Stimulated activated CD4-positive, alpha-beta T cell treated with anti-CD3 and anti-CD28 coated beads, TNF-alpha, amount 100 ng/mL, for 48 hours (primary cell): ENCODE measurements at regions not wholly inside any gene's neighbourhood (a gene's known extent, or its start where the extent isn't known, plus 50 kb on each side); places are given as distances from the start of the nearest gene placed in this dataset.
"Not testable (repeated sequence)": the region's sequence is repeated elsewhere in the genome, so short reads cannot be mapped to it uniquely, and the experiment has no call there.

Source experiments
- DNase-seq, 3 donors: peaks; one replicate each; pipeline ENCODE4 v3.0.0-alpha.2; 2020; ENCODE audit warnings: low read depth in 3 of 3

- DNase-seq: no peak
Observed at GRCh38 chr15:53213336-53213735, 423.2 kb upstream of the ONECUT1 start.

GRCh38 chr15:53212785-53213184, 422.6 kb upstream of the ONECUT1 start:
- DNase-seq: no peak

DNA sequence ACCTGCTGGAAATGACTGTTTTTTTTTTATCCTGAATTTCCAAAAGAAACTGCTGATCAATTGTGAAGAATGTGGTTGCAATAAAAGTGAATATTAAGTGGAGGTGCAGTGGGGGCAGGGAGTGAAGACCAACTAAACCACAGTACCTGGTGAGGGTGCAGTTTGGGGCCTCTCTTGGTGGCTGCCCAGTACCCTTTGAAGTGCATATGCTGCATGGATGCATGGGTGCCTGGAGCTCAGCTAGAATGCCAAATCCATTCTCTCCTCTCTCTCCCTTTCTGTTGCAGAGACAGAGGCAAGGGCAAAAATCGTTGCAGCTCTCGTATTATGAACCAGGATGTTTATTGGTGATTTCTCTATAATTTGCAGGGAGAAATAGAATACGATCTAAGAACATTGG, 420.5 kb upstream of the ONECUT1 start:
- no peak for DNase-seq

- no peak for DNase-seq
Observed at GRCh38 chr15:53209396-53210042, 419.4 kb upstream of the ONECUT1 start.

- no peak for DNase-seq
Observed at GRCh38 chr15:53208751-53209150, 418.6 kb upstream of the ONECUT1 start.

DNA sequence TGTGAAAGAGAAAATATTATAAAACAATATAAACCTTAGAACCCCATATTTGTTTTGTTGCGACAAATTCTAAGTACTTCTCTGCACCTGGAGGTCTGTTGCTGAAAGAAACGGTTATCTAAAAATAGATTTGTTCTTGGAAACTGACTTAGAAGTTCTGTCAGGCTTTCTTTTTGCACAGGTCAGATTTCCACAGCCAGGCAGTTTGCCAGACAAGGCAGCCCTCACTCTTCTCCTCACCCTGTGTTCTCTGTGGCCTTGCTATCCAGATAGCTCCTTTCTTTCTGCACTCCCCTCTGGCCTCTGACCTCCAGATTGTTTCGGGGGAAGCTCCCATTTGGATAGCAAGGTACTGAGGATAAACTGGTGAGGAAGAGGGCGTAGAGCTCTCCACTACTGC, 413.3 kb upstream of the ONECUT1 start:
- no peak for DNase-seq

GRCh38 chr15:53202876-53203275, 412.7 kb upstream of the ONECUT1 start:
- DNase-seq: no peak

- DNase-seq: peak; percentile 20 to 23 (median 21)
Observed at GRCh38 chr15:53197426-53197839, 407.3 kb upstream of the ONECUT1 start.

DNA sequence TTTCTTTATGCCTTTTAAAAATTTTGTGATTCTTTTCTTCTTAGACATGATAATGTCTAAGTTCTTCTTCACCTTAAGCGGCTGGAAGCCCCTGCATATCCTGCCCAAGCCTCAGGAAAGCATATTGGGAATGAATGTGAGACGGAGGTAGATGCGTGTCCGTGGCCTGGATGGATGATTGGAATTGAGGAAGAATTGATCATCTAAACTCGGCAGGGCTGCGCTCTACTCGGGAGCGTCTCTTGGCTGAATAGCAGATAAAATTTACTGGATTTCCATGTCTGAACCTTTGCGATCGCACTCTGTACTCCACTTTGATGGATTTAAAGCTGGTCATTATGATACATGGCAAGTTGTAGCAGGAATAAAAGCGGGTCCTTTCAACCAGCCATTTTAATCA, 406.7 kb upstream of the ONECUT1 start:
- DNase-seq: no peak

DNA sequence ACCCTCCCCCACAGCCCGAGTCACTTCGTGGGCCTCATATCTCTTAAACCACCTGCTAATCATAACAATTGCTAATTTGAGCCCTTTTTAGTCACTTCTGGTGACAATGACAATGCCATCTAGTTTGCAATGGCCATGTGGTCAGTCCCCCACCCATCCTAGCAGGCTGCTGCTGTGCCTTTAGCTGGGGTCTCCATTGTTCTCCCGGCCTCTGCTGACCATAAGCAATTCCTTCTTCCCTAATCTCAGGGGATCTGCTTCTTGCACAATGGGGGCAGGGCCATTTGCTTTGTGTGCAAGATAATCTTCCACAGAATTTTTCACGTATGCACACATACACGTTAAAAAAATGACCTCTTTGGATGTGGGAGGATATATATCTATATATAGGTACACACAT, 406.1 kb upstream of the ONECUT1 start:
- DNase-seq: no peak

- DNase-seq: no peak
Observed at GRCh38 chr15:53193149-53193548, 403.0 kb upstream of the ONECUT1 start.

DNA sequence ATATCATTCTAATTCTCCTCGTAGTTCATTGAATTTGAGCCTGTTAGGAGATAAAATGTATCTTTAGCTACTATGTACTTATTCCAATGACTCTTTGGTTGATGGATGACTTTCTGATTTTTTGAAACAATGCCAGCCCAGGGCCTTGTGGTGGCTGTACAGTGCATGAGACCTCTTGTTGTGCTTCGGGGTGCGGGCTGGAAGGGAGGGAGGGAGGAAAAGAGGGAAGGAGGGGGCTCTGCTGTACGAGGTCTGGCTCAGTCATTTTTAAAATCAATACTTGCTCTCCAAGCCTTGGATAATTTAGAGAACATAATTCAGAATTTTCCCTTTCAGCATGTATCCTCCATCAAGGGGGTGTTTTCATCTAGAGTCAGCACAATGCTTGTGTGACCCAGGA, 399.7 kb upstream of the ONECUT1 start:
- DNase-seq: no peak

DNA sequence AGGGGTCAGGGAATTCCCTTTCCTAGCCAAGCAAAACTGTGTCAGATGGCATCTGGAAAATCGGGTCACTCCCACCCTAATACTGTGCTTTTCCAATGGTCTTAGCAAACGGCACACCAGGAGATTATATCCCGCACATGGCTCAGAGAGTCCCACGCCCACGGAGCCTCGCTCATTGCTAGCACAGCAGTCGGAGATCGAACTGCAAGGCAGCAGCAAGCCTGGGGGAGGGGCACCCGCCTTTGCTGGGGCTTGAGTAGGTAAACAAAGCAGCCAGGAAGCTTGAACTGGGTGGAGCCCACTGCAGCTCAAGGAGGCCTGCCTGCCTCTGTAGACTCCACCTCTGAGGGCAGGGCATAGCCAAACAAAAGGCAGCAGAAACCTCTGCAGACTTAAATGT, 393.3 kb upstream of the ONECUT1 start:
- DNase-seq: not testable (repeated sequence)

GRCh38 chr15:53171571-53171970, 381.4 kb upstream of the ONECUT1 start:
- DNase-seq: no peak

DNA sequence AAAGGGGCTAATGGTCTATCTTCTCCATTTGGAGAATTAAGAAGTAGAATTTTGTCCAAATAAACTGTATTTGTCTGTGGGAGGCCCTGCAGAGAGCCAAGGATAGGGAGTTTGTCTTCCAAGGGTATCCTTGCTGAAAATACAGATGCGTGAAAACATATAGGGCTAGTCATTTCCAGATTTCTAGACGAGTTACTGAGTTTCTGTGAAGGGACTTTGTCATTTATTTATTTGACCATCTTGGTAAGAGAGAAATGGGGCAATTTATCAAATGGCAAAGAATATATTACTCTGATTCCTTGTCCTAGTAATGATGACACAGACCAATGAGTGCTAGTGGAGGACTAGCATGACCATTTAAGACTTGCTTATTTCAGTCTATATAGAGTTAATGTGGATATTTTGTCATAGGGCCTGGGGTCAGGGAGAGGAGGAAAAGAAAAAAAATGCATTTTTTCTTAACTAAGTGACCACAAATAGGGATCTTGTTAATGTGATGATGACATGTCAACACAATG, 376.6 kb upstream of the ONECUT1 start:
- DNase-seq: no peak

DNA sequence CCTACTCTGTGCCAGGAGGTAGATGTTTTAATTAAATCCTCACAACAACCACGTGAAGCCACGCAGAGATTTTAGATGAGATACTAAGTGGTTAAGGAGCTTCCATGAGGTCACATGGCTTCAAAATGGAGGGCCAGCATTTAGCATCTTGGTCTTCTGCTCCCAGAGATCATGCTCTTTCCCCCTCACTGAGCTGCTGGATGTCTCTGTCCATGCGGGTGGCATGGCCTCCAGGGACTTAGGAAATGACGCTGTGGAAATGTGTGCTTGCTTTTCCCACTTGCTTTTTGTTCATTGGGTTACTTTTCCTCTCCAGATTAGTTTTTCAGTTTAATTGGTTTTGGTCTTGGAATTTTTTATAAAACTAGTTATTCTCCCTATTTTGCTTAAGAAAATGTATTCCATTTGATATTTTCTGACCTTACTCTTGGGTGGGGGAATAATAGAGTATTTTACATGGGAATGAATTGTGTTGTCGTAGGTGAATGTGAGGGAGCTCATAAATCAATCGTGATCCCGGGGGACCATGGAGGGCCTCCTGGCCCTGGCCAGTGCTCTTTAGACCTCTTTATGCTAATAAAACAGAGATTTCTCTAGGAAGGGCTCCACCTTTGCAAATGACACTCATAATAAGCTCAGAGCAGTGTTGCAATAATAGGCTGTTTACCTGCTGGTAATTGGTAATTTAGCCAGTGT, 376.0 kb upstream of the ONECUT1 start:
- no peak for DNase-seq

DNA sequence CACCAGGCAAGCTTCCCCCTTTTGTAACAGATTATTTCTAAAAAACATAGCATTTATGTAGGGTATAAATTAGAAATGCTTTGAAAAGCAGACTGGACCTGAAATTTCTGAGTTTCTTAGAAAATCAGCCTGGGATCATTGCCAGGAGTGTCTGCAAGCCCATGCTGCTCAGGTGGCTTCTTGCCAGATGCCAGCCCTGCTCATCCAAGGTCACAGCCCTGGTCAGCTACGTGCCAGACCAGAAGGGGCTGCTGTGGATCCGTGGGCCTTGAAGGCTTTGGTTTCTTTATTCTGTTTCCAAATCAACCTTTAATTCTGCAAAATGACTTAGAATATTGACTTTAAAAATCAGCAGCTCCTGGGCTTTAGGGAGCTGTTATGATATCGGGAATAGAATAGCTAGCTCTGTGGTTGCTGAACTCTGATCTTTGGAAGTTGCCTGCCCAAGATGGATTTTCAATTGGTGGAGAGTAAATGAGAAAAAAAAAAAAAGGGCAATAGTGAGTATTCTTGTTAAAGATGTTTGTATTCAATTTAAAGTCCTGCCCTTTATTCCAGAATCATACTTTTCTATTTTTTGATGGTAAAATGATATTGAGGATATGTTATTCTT, 370.1 kb upstream of the ONECUT1 start:
- no peak for DNase-seq

DNA sequence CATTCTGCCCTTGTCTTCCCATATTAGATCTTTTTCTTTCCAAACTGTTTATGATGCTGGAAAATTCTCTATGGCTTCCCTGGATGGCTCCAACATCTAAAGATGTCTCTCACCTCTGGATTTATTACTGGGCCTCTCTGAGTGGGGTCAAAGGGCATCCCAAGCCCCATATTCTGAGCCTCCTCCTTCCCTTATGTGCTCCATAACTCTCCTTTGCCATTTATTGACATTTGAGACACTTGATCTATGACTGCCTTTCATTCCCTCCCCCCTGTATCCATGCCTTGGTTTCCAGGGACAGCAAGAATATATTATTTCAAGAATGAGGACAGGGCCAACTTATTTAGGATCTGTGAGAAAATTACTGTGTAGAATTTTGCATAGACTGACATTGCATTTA, 369.3 kb upstream of the ONECUT1 start:
- DNase-seq: no peak

DNA sequence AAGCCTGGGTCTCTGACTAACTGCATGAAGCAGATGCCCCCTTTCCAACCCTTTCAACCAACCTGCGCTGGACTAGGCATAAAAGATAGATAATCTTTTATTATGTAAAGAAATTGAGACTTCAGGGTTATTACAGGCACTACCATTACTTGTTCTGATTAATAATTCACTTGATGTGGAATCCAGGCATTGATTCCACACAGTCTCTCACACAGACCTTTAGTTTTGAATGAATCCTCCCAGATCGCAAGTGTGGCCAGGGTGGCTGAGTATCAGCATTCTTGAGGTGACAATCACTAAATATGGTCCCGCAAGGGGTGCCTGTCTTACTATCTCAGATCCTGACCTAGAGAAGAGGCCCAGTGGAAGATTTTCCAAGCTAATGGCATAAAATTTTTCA, 368.9 kb upstream of the ONECUT1 start:
- DNase-seq: no peak

DNA sequence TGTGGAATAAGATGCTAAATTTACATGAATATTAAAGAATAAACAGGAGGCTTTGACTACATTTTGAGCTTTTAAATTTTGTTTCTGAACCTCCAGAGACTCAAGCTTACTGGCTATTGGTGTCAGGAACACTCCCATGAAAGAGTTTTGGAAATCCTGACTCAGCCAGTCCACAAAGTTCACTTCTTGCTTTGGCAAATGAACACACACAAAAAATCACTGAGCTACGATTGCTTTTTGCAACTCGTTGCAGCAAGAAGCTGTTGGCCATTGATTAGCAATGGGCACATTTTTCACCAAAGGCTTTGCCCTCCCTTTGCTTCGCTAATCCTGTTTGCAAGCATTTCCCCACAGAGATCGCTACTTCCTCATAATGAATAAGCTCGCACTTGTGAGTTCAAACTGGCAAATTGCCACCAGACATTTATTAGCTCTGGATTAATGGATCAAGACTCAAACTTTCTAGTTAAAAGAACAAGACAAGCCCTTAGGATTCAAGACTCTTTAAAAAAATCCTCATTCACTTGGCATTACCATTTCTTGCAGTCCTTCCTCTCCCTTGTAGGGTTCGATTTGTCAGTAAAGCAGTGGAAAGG, 343.2 kb upstream of the ONECUT1 start:
- no peak for DNase-seq

GRCh38 chr15:53130943-53131342, 340.8 kb upstream of the ONECUT1 start:
- DNase-seq: no peak

DNA sequence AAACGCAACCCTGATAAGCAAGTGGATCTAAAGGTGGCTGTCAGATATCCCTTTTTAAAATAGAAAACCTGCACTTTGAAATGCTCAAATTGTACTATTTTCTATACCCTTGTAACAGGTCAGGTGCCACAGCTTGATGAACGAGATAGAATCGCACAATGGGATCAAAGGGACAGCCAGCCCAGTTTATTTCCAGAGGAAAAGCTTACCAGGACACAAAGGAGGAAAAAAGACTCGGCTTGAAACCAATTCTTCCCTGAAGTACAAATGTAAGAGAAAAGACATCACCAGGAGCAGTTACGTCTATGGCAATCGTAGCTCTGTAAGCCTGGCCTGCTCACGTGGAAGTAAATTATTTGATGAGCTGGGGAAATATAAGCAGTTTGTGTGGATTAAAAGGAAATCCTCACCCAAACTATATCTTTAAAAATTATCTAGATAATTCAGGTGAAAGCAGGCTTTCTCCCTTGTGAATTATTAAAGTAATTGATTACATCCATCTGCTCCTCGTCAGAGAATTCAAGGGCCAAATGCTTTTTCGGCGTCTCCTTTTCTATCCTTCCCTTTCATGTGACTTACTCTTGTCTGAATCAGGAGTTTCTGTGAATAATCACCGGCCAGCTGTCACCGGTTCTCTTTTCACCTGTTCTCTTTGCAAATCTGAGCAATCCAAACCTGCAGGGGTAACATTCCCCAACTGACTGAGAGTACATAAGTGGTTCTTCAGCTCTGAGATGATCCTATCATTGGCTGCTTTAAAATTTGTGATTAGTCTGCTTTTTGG, 339.2 kb upstream of the ONECUT1 start:
- no peak for DNase-seq
